ENCODE measurements at regions not wholly inside any gene's neighbourhood (a gene's known extent, or its start where the extent isn't known, plus 50 kb on each side); places are given as distances from the start of the nearest gene placed in this dataset.

DNA sequence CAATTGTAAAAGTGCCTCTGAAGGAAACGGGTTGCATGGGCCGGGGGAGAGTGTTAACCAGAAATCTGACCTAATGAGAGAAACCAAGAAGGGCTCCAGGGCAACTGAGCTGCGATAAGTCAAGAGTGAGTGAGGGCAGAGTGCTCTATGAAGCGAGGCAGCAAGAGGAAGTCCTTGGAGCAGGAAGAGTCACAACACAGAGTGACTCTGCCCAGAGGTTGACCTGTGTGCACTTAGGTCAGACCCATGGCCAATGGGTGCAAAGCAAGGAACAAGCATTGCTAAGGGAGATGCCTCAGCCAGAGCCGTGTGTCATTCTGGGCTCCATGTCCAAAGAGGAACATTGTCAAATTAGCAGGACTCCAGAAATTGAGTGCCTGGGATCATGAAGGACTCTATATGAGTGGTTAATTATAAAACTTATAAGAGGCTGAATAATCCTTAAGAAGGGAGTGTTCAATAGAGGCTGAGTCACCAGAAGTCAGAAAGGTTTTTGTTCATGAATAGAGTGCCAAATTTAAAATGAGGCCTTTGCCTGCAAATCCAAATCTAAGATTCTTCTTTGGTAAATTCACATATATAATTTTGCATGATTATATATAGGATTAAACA lies 438.5 kb downstream of the MED10 start:
- Mint-ChIP-seq H3K36me3 (ENCODE audit: low read depth) (no peaks in the 10 kb centered on the region), H3K27ac (no peak overlapping the region), H3K9me3 (no peaks in the 10 kb centered on the region), H3K4me3 (no peak overlapping the region), H3K27me3 (peaks cover 8% of the 10 kb centered on the region), H3K4me1 (ENCODE audit: low read depth) (no peaks in the 10 kb centered on the region)
- intact Hi-C loops (cut with micrococcal nuclease): no loop called here
- CTCF ChIA-PET: no interaction called here
- no peak for DNase-seq
- TF ChIP-seq, protein P1, sequence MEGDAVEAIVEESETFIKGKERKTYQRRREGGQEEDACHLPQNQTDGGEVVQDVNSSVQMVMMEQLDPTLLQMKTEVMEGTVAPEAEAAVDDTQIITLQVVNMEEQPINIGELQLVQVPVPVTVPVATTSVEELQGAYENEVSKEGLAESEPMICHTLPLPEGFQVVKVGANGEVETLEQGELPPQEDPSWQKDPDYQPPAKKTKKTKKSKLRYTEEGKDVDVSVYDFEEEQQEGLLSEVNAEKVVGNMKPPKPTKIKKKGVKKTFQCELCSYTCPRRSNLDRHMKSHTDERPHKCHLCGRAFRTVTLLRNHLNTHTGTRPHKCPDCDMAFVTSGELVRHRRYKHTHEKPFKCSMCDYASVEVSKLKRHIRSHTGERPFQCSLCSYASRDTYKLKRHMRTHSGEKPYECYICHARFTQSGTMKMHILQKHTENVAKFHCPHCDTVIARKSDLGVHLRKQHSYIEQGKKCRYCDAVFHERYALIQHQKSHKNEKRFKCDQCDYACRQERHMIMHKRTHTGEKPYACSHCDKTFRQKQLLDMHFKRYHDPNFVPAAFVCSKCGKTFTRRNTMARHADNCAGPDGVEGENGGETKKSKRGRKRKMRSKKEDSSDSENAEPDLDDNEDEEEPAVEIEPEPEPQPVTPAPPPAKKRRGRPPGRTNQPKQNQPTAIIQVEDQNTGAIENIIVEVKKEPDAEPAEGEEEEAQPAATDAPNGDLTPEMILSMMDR (IDR thresholded peaks at IDR 0.05): no peak
- POLR2A ChIA-PET: no interaction called here
- ATAC-seq: no peak

DNA sequence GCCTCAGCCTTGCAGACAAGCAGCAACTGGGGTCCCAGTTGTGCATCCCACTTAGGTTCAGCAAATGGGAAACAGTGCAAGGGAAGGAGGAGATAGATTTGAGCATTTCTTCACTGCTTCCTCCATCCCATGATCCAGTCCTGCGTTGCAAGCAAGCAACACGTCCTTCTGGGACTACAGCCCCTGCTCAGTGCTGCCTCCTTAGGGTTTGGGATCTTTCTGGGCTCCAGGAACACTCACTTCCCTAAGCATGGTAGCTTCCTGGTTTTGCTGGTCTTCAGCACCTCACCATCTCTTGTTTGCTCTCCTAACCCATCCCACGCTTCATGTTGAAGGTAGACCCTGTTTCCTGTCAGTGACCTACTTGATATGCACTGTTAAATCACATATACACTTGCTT lies 444.7 kb downstream of the MED10 start:
- Mint-ChIP-seq H3K9me3 (no peaks in the 10 kb centered on the region), H3K36me3 (ENCODE audit: low read depth) (no peaks in the 10 kb centered on the region), H3K27ac (no peak overlapping the region), H3K4me1 (ENCODE audit: low read depth) (no peaks in the 10 kb centered on the region), H3K4me3 (no peak overlapping the region), H3K27me3 (peaks cover 3% of the 10 kb centered on the region)
- CTCF ChIA-PET: interaction anchor here (0.8 kb wide), 1 partner anchor 32 kb away, joined by 3 read pairs; no protein-coding TSS in a partner anchor
- no peak for DNase-seq
- TF ChIP-seq, protein P1 (IDR thresholded peaks at IDR 0.05): no peak
- intact Hi-C loops (cut with micrococcal nuclease): no loop called here
- ATAC-seq: no peak
- POLR2A ChIA-PET: no interaction called here

DNA sequence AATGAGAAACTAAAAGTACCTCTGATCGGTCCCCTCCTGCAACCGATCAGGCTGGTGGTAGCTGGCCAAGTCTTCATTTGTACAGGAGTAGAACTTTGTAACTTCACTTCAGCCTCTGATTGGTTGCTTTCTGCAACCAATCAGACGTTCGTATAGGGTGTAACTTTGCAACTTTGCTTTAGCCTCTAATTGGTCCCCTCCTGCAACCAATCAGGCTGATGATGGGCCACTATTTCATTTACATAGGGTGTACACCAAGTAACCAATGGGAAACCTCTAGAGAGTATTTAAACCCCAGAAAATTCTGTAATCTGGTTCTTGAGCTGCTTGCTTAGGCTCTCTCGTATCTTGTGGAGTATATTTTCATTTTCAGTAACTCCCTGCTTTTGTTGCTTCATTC lies 445.5 kb downstream of the MED10 start:
- H3K9me3 Mint-ChIP-seq: no peaks in the 10 kb centered on the region
- peaks cover 3% of the 10 kb centered on the region for H3K27me3 Mint-ChIP-seq
- TF ChIP-seq, protein P1 (IDR thresholded peaks at IDR 0.05): no peak
- intact Hi-C loops (cut with micrococcal nuclease): no loop called here
- no peak for DNase-seq
- H3K4me1 Mint-ChIP-seq (ENCODE audit: low read depth): no peaks in the 10 kb centered on the region
- CTCF ChIA-PET: interaction anchor here (0.8 kb wide), 1 partner anchor 31 kb away, joined by 3 read pairs; no protein-coding TSS in a partner anchor
- POLR2A ChIA-PET: no interaction called here
- H3K36me3 Mint-ChIP-seq (ENCODE audit: low read depth): no peaks in the 10 kb centered on the region
- ATAC-seq: no peak
- no peak overlapping the region for H3K27ac Mint-ChIP-seq
- H3K4me3 Mint-ChIP-seq: no peak overlapping the region

DNA sequence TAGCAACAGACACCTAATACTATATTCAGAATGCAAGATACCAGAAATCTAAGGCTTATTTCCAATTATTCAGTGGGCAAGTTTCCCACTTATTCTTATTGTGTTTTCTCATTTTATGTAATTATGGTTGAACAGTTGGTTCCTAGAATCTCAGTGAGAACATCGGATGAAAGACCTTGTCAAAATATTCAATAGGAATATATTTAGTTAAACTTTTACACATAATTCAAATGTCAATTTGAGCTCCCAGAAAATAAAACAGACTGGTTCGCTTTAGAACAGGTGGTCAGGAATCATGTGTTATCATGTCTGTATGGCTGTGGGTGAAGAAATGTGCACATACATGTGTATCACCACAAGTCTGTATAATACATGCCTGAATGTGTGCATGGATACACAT lies 447.8 kb downstream of the MED10 start:
- ATAC-seq (no peak), DNase-seq (no peak)
- Mint-ChIP-seq H3K4me1 (ENCODE audit: low read depth) (no peaks in the 10 kb centered on the region), H3K9me3 (no peaks in the 10 kb centered on the region), H3K27me3 (peaks cover 4% of the 10 kb centered on the region), H3K4me3 (no peak overlapping the region), H3K36me3 (ENCODE audit: low read depth) (no peaks in the 10 kb centered on the region), H3K27ac (no peak overlapping the region)
- TF ChIP-seq, protein P1 (IDR thresholded peaks at IDR 0.05): no peak
- intact Hi-C loops (cut with micrococcal nuclease): no loop called here
- POLR2A ChIA-PET: no interaction called here
- CTCF ChIA-PET: no interaction called here

DNA sequence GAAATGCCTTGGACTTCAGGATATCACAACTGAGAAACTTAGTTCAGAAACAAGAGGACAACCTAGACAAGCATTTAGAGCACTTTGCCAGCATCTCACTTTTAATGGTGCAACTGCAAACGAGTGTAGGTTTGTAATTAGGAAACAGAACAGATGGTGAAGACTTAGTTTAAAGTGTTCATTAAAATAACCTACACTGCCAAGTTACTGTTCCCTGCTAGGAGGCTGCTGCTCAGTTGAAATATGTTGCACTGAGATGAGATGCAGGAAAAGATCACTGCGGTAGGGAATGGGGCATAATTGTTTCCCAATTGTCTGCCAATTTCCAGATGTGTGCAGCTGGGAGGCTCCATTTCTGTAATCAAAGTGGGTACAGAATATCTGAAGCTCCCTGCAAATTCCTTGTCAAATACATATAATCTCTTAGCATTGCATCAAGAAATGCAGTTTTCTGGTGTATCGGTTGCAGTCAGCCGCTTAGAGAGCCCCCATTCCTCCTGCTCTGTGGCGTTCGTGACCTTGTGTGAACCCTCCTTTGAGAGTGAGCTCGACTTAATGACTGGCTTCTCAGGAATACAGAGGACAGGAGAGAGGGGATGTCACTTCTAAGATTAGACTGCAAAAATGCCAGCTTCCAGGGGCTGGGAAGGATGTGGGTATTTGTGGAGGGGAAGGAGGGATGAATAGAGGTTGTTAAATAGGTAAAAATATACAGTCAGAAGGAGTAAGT lies 448.9 kb downstream of the MED10 start:
- Mint-ChIP-seq H3K4me1 (ENCODE audit: low read depth) (no peaks in the 10 kb centered on the region), H3K27me3 (peaks cover 5% of the 10 kb centered on the region), H3K36me3 (ENCODE audit: low read depth) (no peaks in the 10 kb centered on the region), H3K27ac (no peak overlapping the region), H3K4me3 (no peak overlapping the region), H3K9me3 (no peaks in the 10 kb centered on the region)
- TF ChIP-seq, protein P1 (IDR thresholded peaks at IDR 0.05): no peak
- intact Hi-C loops (cut with micrococcal nuclease): no loop called here
- ATAC-seq: no peak
- ChIA-PET CTCF (no interaction called here), POLR2A (no interaction called here)
- DNase-seq: no peak

All from activated CD8-positive, alpha-beta T cell treated with anti-CD3 and anti-CD28 coated beads for 36 hours (primary cell).